Lower leg skin (tissue), 3 donors: ENCODE measurements at regions not wholly inside any gene's neighbourhood (a gene's known extent, or its start where the extent isn't known, plus 50 kb on each side); places are given as distances from the start of the nearest gene placed in this dataset.

Experiments used
- CTCF ChIP-seq, 3 donors: fragments of 450-650 bp; IDR thresholded peaks; one replicate each; pipeline ENCODE4 v1.5.1; 2016; ENCODE audit warnings: antibody characterized with exemption in 3 of 3, mild to moderate bottlenecking in 3 of 3, moderate library complexity in 2 of 3
- POLR2A ChIP-seq, 2 donors: fragments of 450-650 bp; IDR thresholded peaks; one replicate each; pipeline ENCODE4 v1.6.1; 2016 to 2017; ENCODE audit warnings: antibody characterized with exemption in 2 of 2, mild to moderate bottlenecking in 1 of 2, moderate library complexity in 1 of 2

- TF ChIP-seq CTCF (IDR thresholded peaks at IDR 0.05) (no peak), POLR2A (IDR thresholded peaks at IDR 0.05) (no peak)
Observed at GRCh38 chr20:63137851-63138415, 78.0 kb downstream of the YTHDF1 start.
